GM12878 (cell line): ENCODE measurements at regions not wholly inside any gene's neighbourhood (a gene's known extent, or its start where the extent isn't known, plus 50 kb on each side); places are given as distances from the start of the nearest gene placed in this dataset.
"Not testable (repeated sequence)": the region's sequence is repeated elsewhere in the genome, so short reads cannot be mapped to it uniquely, and the experiment has no call there.

ENCODE experiments used
- BCL11A ChIP-seq: IDR thresholded peaks from 2 replicates; pipeline ENCODE4 v1.6.1; 2011; ENCODE audit warnings: low read depth, low read length
- CREB1 ChIP-seq: IDR thresholded peaks from 2 replicates; pipeline ENCODE4 v1.6.1; 2012; ENCODE audit warnings: low read depth, mild to moderate bottlenecking, inconsistent platforms
- CTCF ChIP-seq, 3 experiments: IDR thresholded peaks in 2 of 3; conservative IDR thresholded peaks in 1 of 3; 2 replicates each; pipeline ENCODE4 v1.5.1; 2011; ENCODE audit warnings: low read depth in 3 of 3, low read length in 3 of 3, mild to moderate bottlenecking in 3 of 3, control low read depth in 2 of 3, moderate library complexity in 2 of 3, inconsistent platforms in 1 of 3, mixed read lengths in 1 of 3; ENCODE audit not compliant: control insufficient read depth in 2 of 3, insufficient read depth in 1 of 3; ENCODE audit errors: extremely low read depth in 1 of 3
- E2F4 ChIP-seq: IDR thresholded peaks from 2 replicates; pipeline ENCODE4 v1.6.1; 2012; ENCODE audit warnings: low read depth, low read length, improper control_type of control experiment
- MAX ChIP-seq: IDR thresholded peaks from 2 replicates; pipeline ENCODE4 v1.6.1; 2012; ENCODE audit warnings: low read depth, low read length, improper control_type of control experiment
- MYC ChIP-seq: IDR thresholded peaks from 2 replicates; pipeline ENCODE4 v1.6.1; 2011; ENCODE audit warnings: mild to moderate bottlenecking, low read length, moderate library complexity, inconsistent platforms; ENCODE audit not compliant: insufficient read depth, insufficient replicate concordance, insufficient read length, severe bottlenecking
- NBN ChIP-seq: fragments of 450-650 bp; IDR thresholded peaks from 2 replicates; pipeline ENCODE4 v1.6.1; 2016
- ZNF622 ChIP-seq: fragments of 450-650 bp; IDR thresholded peaks from 2 replicates; pipeline ENCODE4 v1.6.1; 2017; ENCODE audit warnings: mild to moderate bottlenecking, inconsistent platforms

GRCh38 chr14:105646711-105647281 lies 120.4 kb downstream of the TMEM121 start:
- not testable (repeated sequence) for TF ChIP-seq CTCF (IDR thresholded peaks at IDR 0.05 in 2 of 3, conservative IDR thresholded peaks at IDR 0.05 in 1 of 3; ENCODE audit: control insufficient read depth in 2 of 3, extremely low read depth in 1 of 3, insufficient read depth in 1 of 3, low read depth in 3 of 3, low read length in 3 of 3); MAX; MYC; ZNF622; E2F4; CREB1; BCL11A; NBN
